HG02798 (cell line): ENCODE measurements at regions not wholly inside any gene's neighbourhood (a gene's known extent, or its start where the extent isn't known, plus 50 kb on each side); places are given as distances from the start of the nearest gene placed in this dataset.

ENCODE experiments used
- ATAC-seq: cut with Tn5 transposase; IDR thresholded peaks from one replicate; pipeline ENCODE4 v1.9.1; 2021; ENCODE audit warnings: mild to moderate bottlenecking; ENCODE audit not compliant: unreplicated experiment, poor library complexity

- peak; percentile 97 for ATAC-seq
Measured at GRCh38 chr4:145299380-145300076, 119.1 kb upstream of the OTUD4 start.

- peak; percentile 13 for ATAC-seq
Measured at GRCh38 chr4:145298885-145299284, 118.5 kb upstream of the OTUD4 start.

GRCh38 chr4:145297556-145297955 lies 117.2 kb upstream of the OTUD4 start:
- ATAC-seq = no peak

GRCh38 chr4:145295547-145295946 lies 115.2 kb upstream of the OTUD4 start:
- ATAC-seq = no peak

GRCh38 chr4:145295122-145295521 lies 114.7 kb upstream of the OTUD4 start:
- ATAC-seq = no peak

- no peak for ATAC-seq
Measured at GRCh38 chr4:145293658-145294057, 113.3 kb upstream of the OTUD4 start.

GRCh38 chr4:145290955-145291354 lies 110.6 kb upstream of the OTUD4 start:
- ATAC-seq = no peak

- ATAC-seq = no peak
Measured at GRCh38 chr4:145289403-145290076, 109.2 kb upstream of the OTUD4 start.

GRCh38 chr4:145287351-145287750 lies 107.0 kb upstream of the OTUD4 start:
- ATAC-seq = no peak

- ATAC-seq = no peak
Measured at GRCh38 chr4:145285928-145286327, 105.5 kb upstream of the OTUD4 start.

GRCh38 chr4:145283909-145284308 lies 103.5 kb upstream of the OTUD4 start:
- ATAC-seq = no peak

GRCh38 chr4:145281951-145282350 lies 101.6 kb upstream of the OTUD4 start:
- no peak for ATAC-seq

GRCh38 chr4:145281224-145281623 lies 100.8 kb upstream of the OTUD4 start:
- ATAC-seq = no peak

- ATAC-seq = no peak
Measured at GRCh38 chr4:145280541-145280940, 100.2 kb upstream of the OTUD4 start.

GRCh38 chr4:145279122-145279960 lies 99.0 kb upstream of the OTUD4 start:
- no peak for ATAC-seq

GRCh38 chr4:145278341-145279121 lies 98.1 kb upstream of the OTUD4 start:
- ATAC-seq = no peak

GRCh38 chr4:145277011-145277410 lies 96.6 kb upstream of the OTUD4 start:
- ATAC-seq = no peak

GRCh38 chr4:145276050-145276449 lies 95.7 kb upstream of the OTUD4 start:
- ATAC-seq = no peak

- no peak for ATAC-seq
Measured at GRCh38 chr4:145271194-145271593, 90.8 kb upstream of the OTUD4 start.

GRCh38 chr4:145266881-145267280 lies 86.5 kb upstream of the OTUD4 start:
- no peak for ATAC-seq
